PC-9 (cell line): ENCODE measurements at regions not wholly inside any gene's neighbourhood (a gene's known extent, or its start where the extent isn't known, plus 50 kb on each side); places are given as distances from the start of the nearest gene placed in this dataset.

Experiments used
- BruUV-seq: library from RNA; stranded (reverse); fragments of 400-500 nt; replicated peaks from 2 replicates; lab custom pipeline; 2021; lab: Mats Ljungman, UMichigan
- CTCF ChIA-PET: fragments of 300-600 bp; sonication (Branson Sonifier 250); formaldehyde crosslinking; loops from one replicate; lab custom pipeline; 2022; ENCODE audit warnings: antibody characterized with exemption; lab: Charles Lee
- POLR2A ChIA-PET: fragments of 300-600 bp; sonication (Branson Sonifier 250); formaldehyde crosslinking; loops from one replicate; lab custom pipeline; 2022; ENCODE audit warnings: antibody characterized with exemption; ENCODE audit not compliant: unreplicated experiment; lab: Charles Lee
- DNase-seq, 2 experiments: peaks; one replicate each; pipeline versions ENCODE4 v3.0.0 to v3.0.0-alpha.2; 2015 to 2022; ENCODE audit warnings: mixed read lengths in 1 of 2
- H2AFZ ChIP-seq: fragments of 200-600 bp; sonication (generic); 2 replicates; pipeline ENCODE4 v1.8.1; 2017; ENCODE audit warnings: antibody characterized with exemption
- H3F3A ChIP-seq: fragments of 200-600 bp; sonication (generic); 2 replicates; pipeline ENCODE4 v1.8.1; 2017; ENCODE audit warnings: antibody characterized with exemption, mild to moderate bottlenecking, low read depth; ENCODE audit not compliant: insufficient read depth
- H3K27ac ChIP-seq: fragments of 200-600 bp; sonication (generic); 2 replicates; pipeline ENCODE4 v1.6.1; 2016; ENCODE audit warnings: mixed run types
- H3K27me3 ChIP-seq: fragments of 200-600 bp; sonication (generic); 2 replicates; pipeline ENCODE4 v1.6.1; 2016; ENCODE audit warnings: low read depth, mixed run types; ENCODE audit not compliant: insufficient read depth
- H3K36me3 ChIP-seq: fragments of 200-600 bp; sonication (generic); 2 replicates; pipeline ENCODE4 v1.6.1; 2016; ENCODE audit warnings: low read depth, mixed run types
- H3K4me1 ChIP-seq: fragments of 200-600 bp; sonication (generic); replicated peaks from 2 replicates; pipeline ENCODE4 v1.6.1; 2016; ENCODE audit warnings: mixed run types; ENCODE audit not compliant: insufficient read depth
- H3K4me2 ChIP-seq: fragments of 200-600 bp; sonication (generic); 2 replicates; pipeline ENCODE4 v1.6.1; 2017; ENCODE audit warnings: mixed run types
- H3K4me3 ChIP-seq: fragments of 200-600 bp; sonication (generic); 2 replicates; pipeline ENCODE4 v1.6.1; 2016; ENCODE audit warnings: mixed run types
- H3K79me2 ChIP-seq: fragments of 200-600 bp; sonication (generic); 2 replicates; pipeline ENCODE4 v1.6.1; 2017; ENCODE audit warnings: low read depth, mixed run types
- H3K9me2 ChIP-seq: fragments of 200-600 bp; sonication (generic); 2 replicates; pipeline ENCODE4 v1.8.1; 2017; ENCODE audit warnings: mild to moderate bottlenecking; ENCODE audit not compliant: insufficient read depth
- H3K9me3 ChIP-seq: fragments of 200-600 bp; sonication (generic); 2 replicates; pipeline ENCODE4 v1.8.1; 2016; ENCODE audit warnings: low read depth; ENCODE audit not compliant: insufficient read depth
- H4K20me1 ChIP-seq: fragments of 200-600 bp; sonication (generic); 2 replicates; pipeline ENCODE4 v1.8.1; 2017; ENCODE audit not compliant: insufficient read depth
- EZH2 ChIP-seq: fragments of 200-600 bp; sonication (generic); IDR thresholded peaks from 2 replicates; pipeline ENCODE4 v1.8.0; 2017; ENCODE audit warnings: antibody characterized with exemption, low read depth
- intact Hi-C: fragments of 100-400 bp; cut with micrococcal nuclease; formaldehyde crosslinking; loops from one replicate; pipeline ENCODE4 v1.10.0; 2022; ENCODE audit not compliant: unreplicated experiment
- TF ChIP-seq, protein P1 (sequence below): fragments of 200-600 bp; sonication (generic); conservative IDR thresholded peaks from 2 replicates; pipeline ENCODE4 v1.6.1; 2017; ENCODE audit warnings: mixed run types, antibody characterized with exemption, mild to moderate bottlenecking, moderate library complexity

DNA sequence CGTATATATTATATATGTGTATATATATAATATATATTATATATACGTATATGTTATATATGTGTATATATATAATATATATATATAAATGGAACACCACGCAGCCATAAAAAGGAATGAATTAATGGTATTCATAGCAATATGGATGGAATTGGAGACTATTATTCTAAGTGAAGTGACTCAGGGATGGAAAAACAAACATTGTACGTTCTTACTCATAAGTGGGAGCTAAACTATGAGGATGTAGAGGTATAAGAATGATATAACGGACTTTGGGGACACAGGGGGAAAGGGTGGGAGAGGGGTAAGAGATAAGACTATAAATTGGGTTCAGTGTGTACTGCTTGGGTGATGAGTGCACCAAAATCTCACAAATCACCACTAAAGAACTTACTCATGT lies 1388.9 kb downstream of the C4orf33 start:
- BruUV-seq: no TSS peak
- Histone ChIP-seq H3K4me1 (no peaks in the 10 kb centered on the region), H3K79me2 (no peaks in the 10 kb centered on the region), H2AFZ (no peak overlapping the region), H3K4me3 (no peak overlapping the region), H3F3A (no peaks in the 10 kb centered on the region), H3K27me3 (no peaks in the 10 kb centered on the region), H3K36me3 (no peaks in the 10 kb centered on the region), H3K4me2 (no peak overlapping the region), H3K9me3 (no peaks in the 10 kb centered on the region), H3K9me2 (no peaks in the 10 kb centered on the region), H3K27ac (no peak overlapping the region), H4K20me1 (no peaks in the 10 kb centered on the region)
- TF ChIP-seq, protein P1, sequence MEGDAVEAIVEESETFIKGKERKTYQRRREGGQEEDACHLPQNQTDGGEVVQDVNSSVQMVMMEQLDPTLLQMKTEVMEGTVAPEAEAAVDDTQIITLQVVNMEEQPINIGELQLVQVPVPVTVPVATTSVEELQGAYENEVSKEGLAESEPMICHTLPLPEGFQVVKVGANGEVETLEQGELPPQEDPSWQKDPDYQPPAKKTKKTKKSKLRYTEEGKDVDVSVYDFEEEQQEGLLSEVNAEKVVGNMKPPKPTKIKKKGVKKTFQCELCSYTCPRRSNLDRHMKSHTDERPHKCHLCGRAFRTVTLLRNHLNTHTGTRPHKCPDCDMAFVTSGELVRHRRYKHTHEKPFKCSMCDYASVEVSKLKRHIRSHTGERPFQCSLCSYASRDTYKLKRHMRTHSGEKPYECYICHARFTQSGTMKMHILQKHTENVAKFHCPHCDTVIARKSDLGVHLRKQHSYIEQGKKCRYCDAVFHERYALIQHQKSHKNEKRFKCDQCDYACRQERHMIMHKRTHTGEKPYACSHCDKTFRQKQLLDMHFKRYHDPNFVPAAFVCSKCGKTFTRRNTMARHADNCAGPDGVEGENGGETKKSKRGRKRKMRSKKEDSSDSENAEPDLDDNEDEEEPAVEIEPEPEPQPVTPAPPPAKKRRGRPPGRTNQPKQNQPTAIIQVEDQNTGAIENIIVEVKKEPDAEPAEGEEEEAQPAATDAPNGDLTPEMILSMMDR: no peak
- no peak for TF ChIP-seq EZH2
- DNase-seq: no peak
- ChIA-PET POLR2A (no interaction called here), CTCF (no interaction called here)
- intact Hi-C loops: no loop called here

DNA sequence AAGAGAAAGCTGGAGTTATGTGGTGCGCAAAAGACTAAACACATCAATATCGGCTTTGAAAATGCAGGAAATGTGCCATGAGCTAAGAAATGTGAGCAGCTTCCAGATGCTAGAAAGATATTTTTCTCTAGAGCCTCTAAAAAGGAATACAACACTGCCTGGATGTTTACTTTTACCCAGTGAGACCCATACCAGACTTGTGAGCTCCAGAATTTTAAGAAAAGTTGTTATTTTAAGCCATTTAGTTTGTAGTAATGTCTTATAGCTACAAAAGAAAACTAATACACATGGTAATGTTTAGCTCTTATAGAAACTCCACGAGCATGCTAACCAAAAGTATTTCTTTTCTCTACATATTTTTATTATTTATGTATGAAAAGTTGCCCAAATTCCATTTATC lies 1389.4 kb downstream of the C4orf33 start:
- TF ChIP-seq, protein P1: no peak
- no peak for TF ChIP-seq EZH2
- no peaks in the 10 kb centered on the region for H3K4me1 ChIP-seq
- no peak overlapping the region for H3K27ac ChIP-seq
- H3K27me3 ChIP-seq: no peaks in the 10 kb centered on the region
- BruUV-seq: no TSS peak
- H3K9me3 ChIP-seq: no peaks in the 10 kb centered on the region
- no peaks in the 10 kb centered on the region for H3K79me2 ChIP-seq
- H2AFZ ChIP-seq: no peak overlapping the region
- POLR2A ChIA-PET: no interaction called here
- no peaks in the 10 kb centered on the region for H3K36me3 ChIP-seq
- no peak overlapping the region for H3K4me2 ChIP-seq
- no peak overlapping the region for H3K4me3 ChIP-seq
- DNase-seq: no peak
- no peaks in the 10 kb centered on the region for H4K20me1 ChIP-seq
- CTCF ChIA-PET: no interaction called here
- H3K9me2 ChIP-seq: no peaks in the 10 kb centered on the region
- no peaks in the 10 kb centered on the region for H3F3A ChIP-seq
- intact Hi-C loops: no loop called here

DNA sequence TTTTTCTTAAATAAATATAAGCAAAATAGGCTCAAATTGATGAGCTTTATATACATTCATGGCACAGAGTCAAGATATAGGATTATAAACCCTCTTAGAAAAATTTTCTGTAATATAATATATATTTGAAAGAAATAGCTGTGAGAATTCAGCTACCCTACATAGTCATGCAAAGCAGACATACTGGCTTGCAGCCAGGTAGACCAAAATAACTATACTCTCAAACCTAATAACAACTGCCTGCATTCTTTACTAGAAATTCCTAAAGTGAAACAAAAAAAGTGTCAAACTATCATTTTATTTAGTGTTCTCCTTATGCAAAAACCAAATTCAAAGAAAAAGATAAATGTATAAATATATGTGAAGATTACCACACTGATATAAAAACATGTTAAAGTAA lies 1390.2 kb downstream of the C4orf33 start:
- no peak overlapping the region for H3K4me2 ChIP-seq
- CTCF ChIA-PET: no interaction called here

More for the DNA sequence above, 1390.2 kb downstream of the C4orf33 start:
- Histone ChIP-seq H3K9me3 (no peaks in the 10 kb centered on the region), H3K4me3 (no peak overlapping the region), H2AFZ (no peak overlapping the region), H3K9me2 (no peaks in the 10 kb centered on the region), H3K27me3 (no peaks in the 10 kb centered on the region), H4K20me1 (no peaks in the 10 kb centered on the region), H3K27ac (no peak overlapping the region), H3K36me3 (no peaks in the 10 kb centered on the region), H3K4me1 (no peaks in the 10 kb centered on the region), H3F3A (no peaks in the 10 kb centered on the region), H3K79me2 (no peaks in the 10 kb centered on the region)
- TF ChIP-seq, protein P1: no peak
- no peak for TF ChIP-seq EZH2
- POLR2A ChIA-PET: no interaction called here
- intact Hi-C loops: no loop called here
- DNase-seq: no peak
- no TSS peak for BruUV-seq
